NOMO-1 treated with DMSO at 0.1 percent for 48 hours (cell line): ENCODE measurements at regions not wholly inside any gene's neighbourhood (a gene's known extent, or its start where the extent isn't known, plus 50 kb on each side); places are given as distances from the start of the nearest gene placed in this dataset.
"Not testable (repeated sequence)": the region's sequence is repeated elsewhere in the genome, so short reads cannot be mapped to it uniquely, and the experiment has no call there.

Source experiments
- DNase-seq: peaks from one replicate; lab custom pipeline; 2025; ENCODE audit not compliant: unreplicated experiment; lab: John Stamatoyannopoulos, UW

DNA sequence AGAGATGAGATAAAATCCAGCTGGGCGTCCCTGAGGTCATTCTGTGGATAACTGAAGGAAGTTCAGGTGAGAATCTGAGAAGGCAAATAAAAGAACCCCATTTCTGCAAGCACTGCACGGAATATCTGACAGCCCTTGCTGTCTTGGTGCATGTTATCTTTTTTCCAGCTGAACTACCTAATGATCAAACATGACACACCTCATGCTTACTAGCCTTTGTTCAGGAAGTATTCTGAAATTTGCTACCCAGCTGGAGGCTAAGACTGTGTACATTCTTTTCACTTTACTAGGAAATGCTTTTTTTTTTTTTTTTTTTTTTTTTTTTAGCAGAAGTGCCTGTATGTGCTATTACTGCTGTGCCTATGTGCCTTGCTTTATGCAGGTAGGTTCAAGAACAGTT is 718.1 kb downstream of the SMARCA1 start:
- DNase-seq = no peak

DNA sequence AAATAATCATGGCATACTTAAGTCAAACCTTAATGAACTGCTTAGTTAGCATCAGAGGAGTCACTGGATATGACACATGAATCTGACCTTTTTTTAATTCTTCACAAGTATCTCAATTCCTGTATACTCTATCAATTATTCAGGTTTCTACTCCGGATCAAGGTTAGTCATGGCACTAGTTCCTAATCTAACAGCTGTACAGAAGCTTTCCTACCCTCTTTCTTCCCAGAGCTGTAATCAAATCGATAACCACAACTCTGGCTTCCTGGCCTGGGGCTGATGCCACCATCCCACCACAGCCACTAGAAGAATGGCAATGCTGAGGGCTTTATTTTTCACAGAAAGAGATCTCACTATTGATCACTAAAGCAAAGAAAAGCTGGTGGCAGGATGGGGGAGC is 718.5 kb downstream of the SMARCA1 start:
- DNase-seq = no peak

DNA sequence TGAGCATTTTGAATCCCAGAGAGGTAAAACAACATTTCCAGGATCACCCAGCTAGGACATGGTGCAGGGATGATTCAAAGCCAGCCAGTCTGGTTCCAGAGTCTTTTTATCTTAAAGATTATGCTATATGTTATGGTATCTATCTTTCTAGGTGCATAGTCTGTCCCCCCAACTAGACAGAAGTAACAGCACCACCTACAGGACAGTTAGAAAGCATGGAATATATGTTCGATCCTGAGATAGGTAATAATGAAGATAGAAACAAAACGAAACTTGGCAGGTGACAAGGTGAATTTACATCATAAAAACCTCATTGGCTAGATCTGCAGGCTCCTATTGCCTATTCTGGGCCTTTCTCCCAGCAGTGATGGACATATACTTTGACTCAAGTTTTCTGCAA is 723.2 kb downstream of the SMARCA1 start:
- peak; percentile 2 for DNase-seq

DNA sequence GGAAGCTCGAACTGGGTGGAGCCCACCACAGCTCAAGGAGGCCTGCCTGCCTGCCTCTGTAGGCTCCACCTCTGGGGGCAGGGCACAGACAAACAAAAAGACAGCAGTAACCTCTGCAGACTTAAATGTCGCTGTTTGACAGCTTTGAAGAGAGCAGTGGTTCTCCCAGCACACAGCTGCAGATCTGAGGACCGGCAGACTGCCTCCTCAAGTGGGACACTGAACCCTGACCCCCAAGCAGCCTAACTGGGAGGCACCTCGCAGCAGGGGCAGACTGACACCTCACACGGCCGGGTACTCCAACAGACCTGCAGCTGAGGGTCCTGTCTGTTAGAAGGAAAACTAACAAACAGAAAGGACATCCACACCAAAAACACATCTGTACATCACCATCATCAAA is 730.9 kb upstream of the ACTRT1 start:
- DNase-seq = not testable (repeated sequence)

DNA sequence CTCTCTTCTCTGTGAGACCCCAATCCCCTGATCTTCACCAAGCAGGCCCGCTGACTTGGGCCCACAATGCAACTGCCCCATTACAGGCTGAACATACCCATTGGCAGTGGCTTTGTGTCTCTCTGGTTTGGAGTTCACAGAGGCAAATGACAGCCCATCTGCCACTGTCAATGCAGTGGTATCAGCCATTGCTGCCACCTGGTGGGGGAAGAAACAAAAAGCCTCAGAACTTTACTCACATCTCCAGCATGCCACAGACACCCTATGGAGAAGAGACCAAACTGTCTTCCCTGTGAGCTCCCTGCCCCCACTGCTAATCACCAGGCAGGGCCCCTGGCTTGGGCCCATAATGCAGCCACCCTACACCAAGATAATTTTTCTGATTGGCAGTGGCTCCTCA is 729.3 kb upstream of the ACTRT1 start:
- no peak for DNase-seq

DNA sequence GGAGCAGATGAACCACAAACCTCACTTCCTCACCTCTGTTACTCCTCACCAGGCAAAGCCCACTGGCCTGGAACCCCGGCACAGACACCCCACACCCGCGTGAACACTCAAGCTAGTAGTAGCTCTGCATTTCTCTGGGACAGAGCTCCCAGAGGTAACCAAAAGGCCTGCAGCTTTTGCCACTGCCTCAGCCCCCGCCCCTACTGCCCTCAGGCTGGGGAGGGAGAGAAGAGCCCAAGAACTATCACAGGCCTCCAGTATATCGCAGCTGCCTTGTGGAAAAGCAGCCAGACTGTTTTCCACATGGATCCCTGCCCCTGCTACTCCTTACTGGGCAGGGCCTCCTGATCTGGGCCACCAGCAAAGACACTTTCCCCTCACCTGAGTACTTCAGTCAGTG is 728.7 kb upstream of the ACTRT1 start:
- DNase-seq = no peak

DNA sequence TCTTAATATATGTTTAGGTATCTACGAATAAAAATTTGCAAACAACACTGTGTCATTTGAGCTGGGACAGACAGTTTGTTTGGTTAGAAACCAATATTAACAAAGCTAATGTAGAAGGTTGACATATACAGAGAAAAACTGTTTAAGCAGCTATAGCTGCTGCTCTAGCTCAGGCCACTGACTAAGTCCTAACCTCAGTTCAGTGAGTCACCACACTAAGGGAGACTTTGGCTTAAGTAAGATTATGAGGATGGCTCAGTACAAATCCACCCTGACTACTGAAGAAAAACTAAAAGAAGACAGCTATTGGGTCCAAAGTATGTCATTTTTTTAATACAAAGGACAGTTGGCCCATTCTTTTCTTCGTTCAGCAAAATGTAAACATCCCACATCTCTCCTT is 717.3 kb upstream of the ACTRT1 start:
- no peak for DNase-seq

DNA sequence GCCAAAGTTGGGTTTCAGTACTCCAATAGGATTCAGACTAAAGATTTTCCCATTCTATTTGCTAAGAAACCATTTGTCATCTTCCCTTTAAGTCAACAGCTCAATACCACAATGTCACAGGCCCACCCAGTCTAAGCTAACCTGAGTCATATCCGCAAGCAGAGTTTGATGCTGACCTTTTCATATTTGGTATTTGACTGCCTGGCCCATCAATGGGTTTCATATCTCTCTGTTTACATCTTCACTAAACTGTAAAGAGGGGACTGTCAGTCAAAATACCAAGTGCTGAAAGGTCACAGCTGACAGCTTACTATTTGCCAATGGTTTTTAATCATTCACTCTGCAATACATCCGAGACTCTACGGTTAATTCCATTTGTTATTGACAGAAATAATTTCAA is 707.5 kb upstream of the ACTRT1 start:
- no peak for DNase-seq

DNA sequence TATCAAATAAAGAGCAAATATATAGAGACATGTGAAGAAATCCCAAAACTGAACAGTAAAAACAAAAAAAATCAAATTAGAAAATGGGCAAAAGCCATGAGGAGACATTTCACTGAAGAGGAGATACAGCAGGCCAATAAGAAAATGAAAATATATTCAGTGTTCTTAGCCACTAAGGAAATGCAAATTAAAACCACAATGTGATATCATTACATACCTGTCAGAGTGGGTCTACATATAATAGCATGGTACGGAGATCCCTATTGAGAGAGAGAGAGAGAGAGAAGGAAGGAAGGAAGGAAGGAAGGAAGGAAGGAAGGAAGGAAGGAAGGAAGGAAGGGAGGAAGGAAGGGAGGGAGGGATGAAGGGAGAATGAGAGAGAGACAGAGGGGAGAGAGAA is 707.0 kb upstream of the ACTRT1 start:
- DNase-seq = no peak

DNA sequence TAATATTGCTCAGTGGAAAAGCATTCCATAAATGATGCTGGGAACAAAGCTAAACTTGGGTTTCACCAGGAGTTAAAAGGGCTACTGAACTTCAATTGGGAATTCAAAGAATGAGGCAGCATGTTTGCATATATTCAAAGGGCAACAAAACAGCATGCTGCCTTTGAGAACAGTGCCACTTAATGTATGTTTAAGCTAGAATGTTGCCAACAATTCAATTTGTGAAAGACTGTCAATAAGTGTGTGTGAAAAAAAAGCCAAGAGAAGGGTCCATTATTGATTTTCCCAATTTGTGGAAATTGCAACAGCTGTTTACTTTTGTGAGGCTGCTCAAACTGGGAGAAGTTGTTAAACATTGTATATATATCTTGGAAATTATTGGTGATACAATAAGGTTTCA is 701.9 kb upstream of the ACTRT1 start:
- no peak for DNase-seq

DNA sequence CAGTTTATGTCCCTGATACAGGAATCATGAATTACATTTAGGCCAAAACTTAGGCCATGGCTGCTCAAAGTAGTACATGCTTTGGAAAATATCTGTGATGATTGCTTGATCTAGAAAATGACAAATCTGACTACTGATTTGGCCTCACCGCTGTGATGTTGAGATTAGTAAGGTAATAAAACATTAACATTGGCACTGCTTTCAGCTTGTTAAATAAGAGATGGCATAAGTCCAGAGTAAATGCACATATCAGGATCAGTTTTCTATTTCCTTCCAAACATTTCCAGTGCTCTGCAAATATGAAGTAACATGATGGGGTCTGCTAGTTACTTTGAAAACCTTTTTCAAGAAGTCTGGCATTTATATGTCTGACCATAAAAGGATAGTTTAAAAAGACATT is 687.3 kb upstream of the ACTRT1 start:
- no peak for DNase-seq

DNA sequence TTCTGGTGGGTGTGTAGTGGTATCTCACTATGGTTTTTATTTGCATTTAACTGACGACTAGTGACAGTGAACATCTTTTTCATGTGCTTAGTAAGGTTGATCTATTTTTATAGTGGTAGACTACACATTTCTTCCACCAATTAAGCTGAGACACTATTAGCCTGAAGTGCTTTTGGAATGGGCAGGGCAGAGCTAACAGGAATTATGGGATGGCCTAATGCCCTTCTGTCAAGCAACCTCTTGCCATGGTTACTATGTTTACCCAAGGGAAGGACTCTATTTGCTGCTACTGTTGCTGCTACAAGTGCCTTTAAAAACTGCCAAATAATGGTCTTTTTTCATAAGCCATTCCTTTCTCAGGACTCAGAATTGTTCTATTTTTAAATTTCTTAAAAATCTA is 676.7 kb upstream of the ACTRT1 start:
- no peak for DNase-seq

DNA sequence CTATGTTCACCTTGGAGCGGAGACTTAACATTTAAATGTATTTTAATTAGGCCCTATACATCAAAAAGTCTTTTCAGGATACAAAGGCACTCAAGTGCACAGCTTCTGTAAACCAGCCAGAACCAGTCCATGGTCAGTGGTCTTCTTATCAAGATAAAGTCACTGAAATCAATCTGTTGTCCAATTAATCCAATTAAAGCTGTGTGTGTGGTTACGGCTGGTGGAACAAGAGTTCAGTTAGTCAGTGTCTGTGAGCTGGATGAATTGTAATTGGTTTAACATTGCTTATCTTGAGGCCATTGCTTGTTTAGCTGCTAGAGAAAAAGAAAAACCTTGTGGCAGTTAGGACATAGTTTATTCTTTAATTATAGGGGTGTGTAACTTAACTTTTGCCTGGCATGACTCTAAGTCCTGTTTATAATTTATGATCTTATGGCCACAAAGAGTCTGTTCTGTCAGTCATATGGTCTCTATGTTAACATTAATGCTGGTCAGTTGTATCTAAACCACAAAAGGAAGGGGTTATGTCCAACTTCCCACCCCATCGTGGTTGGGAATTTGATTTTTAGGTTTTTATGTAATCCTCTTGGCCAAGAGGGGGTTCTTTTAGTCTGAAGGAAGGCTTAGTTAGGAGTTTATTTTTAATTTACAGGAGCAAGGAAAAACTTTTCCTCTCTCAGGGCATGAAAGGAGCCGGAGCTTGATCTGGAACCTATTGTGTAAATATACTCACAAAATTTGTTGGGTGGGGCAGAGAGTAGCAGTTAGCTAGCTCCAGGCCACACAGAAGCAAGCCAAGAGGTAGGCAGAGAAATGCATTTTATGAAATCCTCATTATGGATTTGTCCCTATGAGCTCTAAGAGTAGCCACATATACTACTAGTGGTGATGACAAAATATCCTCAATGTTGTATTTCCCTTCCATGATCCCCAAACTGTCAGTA is 665.7 kb upstream of the ACTRT1 start:
- no peak for DNase-seq

DNA sequence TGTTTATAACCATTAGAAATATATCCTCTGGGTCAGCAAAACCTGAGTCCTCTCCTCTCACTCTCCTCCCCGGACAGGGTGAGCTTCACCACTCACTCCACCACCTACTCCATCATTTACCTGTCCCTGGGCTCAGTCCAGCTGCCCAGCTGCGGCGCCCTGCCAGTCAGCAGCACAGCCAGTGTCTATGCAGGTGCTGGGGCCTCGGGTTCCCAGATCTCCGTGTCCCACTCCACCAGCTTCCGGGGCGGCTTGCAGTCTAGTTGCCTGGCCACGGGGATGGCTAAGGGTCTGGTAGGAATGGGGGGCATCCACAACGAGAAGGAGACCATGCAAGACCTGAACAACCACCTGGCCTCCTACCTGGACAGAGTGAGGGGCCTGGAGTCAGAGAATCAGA is 662.2 kb upstream of the ACTRT1 start:
- no peak for DNase-seq

DNA sequence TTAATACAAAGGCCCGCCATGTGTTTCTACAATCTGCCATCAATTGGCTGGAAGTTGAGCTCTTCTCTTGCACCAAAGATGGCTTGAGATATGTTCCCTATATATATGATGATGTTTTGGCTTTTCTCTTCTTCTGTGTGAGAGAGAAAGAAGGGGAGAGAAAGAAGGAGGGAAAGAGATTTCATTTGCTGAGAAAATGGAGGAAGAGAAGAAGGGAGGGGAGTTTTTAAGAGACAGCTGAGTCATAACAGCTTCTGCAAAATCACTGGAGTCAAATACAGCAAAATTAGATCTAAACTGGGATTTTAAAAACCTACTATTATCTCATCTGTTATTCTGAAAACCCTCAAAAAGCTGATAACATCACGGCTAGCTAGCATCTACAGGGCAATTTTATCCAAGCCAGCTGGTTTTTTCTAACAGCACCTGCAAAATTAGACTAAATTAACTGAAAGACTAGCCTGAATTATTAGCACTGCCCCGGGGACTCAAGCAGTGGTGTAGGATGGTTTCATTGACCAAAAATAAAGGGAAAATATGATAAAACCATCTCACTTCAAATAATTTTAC is 647.6 kb upstream of the ACTRT1 start:
- no peak for DNase-seq

DNA sequence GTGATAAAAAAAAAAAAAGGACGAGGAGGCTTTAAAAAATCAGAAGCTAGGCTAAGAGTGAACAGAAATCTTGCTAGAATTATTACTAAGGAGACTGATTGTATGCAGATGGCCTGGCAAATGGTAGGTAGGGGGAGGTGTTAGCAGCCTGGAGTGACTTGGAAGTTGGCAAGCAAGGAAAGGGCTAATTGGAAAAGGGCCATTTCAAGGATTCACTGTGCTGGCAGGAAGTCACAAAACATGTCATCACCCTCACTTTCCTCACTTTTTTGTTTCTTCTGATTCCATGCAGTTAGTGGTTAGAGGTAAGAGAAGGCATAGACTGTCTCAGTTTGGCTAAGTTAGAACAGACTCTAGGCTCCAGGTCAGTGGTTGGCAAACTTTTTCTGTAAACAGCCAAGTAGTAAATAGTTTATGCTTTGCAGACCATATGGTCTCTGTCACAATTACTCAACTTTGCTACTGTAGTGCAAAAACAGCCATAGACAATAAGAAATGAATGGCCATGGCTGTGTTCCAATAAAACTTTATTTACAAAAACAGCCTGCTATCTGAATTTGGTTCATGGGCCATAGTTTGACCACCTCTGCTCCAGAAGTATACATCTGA is 646.5 kb upstream of the ACTRT1 start:
- DNase-seq = no peak

DNA sequence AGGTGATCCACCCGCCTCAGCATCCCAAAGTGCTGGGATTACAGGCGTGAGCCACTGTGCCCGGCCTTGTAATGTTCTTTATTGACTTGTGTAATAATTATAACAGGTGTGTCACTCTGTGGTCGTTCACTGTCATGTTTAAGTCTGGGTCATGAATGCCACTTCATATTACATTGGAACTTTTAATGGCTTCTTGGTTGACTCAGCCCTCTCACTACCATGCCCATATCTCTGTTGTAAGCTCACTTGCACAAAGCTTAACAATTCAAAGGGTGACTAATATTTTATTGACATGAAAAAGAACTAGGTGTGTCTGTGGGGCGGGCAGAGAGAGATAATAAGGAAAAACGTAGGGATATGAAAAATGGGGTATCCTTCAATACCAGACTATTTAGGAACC is 639.7 kb upstream of the ACTRT1 start:
- no peak for DNase-seq

DNA sequence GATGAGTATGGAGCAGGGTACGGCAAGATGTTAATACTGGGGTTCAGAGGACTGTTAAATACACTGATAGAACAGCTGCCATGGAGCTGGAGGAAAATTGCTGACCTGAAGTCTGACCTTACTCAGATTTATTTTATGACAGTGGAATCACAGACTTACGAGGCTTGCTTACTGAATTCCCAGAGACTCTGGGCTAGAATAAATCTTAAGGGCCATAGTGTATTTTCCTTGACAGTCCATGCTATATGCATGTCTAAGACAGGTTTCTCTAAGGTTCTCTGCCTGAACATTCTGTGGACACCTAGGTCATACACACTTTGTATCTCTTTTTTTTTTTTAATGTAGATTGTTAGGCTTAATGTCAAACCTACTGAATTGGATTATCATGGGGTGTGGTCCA is 633.2 kb upstream of the ACTRT1 start:
- DNase-seq = no peak

DNA sequence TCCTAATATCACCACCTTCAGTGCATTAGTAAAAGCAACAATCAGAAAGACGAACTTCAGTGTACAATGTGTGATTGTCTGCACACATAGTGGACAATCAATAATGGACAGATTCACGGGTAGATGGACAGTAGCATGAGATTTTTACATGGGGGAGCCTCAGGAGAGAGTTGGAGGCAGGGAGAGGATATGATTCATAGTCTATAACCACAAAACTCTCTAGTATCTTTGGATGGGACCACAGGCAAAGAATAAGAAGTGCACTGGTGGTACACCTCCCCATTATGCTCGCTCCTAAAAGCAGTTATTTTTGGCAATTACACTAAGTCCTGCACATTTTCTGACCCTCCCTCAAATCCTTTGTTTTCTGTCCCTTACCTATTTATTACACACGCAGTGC is 624.4 kb upstream of the ACTRT1 start:
- DNase-seq = no peak

DNA sequence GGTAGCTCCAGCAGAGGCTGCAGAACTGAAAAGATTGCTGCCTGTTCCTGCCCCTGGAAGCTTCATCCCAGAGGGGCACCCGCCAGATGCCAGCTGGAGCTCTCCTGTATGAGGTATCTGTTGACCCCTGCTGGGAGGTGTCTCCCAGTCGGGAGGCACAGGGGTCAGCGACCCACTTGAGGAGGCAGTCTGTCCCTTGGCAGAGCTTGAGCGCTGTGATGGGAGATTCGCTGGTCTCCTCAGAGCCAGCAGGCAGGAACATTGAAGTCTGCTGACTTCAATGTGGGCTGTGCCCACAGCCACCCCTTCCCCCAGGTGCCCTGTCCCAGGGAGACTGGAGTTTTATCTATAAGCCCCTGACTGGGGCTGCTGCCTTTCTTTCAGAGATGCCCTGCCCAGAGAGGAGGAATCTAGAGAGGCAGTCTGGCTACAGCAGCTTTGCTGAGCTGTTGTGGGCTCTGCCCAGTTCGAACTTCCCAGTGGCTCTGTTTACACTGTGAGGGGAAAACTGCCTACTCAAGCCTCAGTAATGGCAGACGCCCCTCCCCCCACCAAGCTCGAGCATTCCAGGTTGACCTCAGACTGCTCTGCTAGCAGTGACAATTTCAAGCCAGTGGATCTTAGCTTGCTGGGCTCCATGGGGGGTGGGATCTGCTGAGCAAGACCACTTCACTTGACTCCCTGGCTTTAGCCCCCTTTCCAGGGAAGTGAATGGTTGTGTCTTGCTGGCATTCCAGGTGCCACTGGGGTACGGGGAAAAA is 622.3 kb upstream of the ACTRT1 start:
- not testable (repeated sequence) for DNase-seq

DNA sequence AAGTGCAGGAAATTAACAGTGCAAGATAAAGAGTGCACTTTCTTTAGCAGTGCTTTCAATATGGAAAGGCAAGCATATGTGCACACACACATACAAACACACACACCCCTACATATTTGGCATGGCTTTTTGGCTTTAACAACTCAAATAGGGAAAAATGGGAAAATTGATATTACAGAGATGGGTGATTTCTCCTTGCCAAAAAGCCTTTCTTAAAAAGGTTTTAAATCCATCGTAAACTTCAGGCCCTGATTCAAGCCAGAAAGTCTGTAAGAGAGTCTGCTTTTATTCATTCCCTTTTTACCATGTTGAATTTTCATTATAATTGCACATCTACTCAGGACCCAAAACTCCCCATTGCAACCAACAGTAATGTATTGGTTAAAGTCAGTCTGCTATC is 612.0 kb upstream of the ACTRT1 start:
- no peak for DNase-seq
